ENCODE measurements at regions not wholly inside any gene's neighbourhood (a gene's known extent, or its start where the extent isn't known, plus 50 kb on each side); places are given as distances from the start of the nearest gene placed in this dataset.
"Not testable (repeated sequence)": the region's sequence is repeated elsewhere in the genome, so short reads cannot be mapped to it uniquely, and the experiment has no call there.

- no peak for DNase-seq
- TF ChIP-seq GATA1 (IDR thresholded peaks at IDR 0.05; ENCODE audit: low read depth, low read length) (no peak), POLR2A (IDR thresholded peaks at IDR 0.05; ENCODE audit: low read length) (no peak)
Observed at GRCh38 chr6:6970851-6971250, 136.9 kb upstream of the RREB1 start.

- DNase-seq = peak in 1 of 2 experiments; percentile 14
- TF ChIP-seq GATA1 (IDR thresholded peaks at IDR 0.05; ENCODE audit: low read depth, low read length) (no peak), POLR2A (IDR thresholded peaks at IDR 0.05; ENCODE audit: low read length) (no peak)
Observed at GRCh38 chr6:6971369-6971768, 136.4 kb upstream of the RREB1 start.

GRCh38 chr6:6972456-6972855, 135.3 kb upstream of the RREB1 start:
- TF ChIP-seq POLR2A (IDR thresholded peaks at IDR 0.05; ENCODE audit: low read length) (no peak), GATA1 (IDR thresholded peaks at IDR 0.05; ENCODE audit: low read depth, low read length) (no peak)
- peak in 1 of 2 experiments; percentile 16 for DNase-seq

- DNase-seq = no peak
- TF ChIP-seq POLR2A (IDR thresholded peaks at IDR 0.05; ENCODE audit: low read length) (no peak), GATA1 (IDR thresholded peaks at IDR 0.05; ENCODE audit: low read depth, low read length) (no peak)
Observed at GRCh38 chr6:6973721-6974120, 134.0 kb upstream of the RREB1 start.

- TF ChIP-seq GATA1 (IDR thresholded peaks at IDR 0.05; ENCODE audit: low read depth, low read length) (no peak), POLR2A (IDR thresholded peaks at IDR 0.05; ENCODE audit: low read length) (no peak)
- DNase-seq = peak in 1 of 2 experiments; percentile 9
Observed at GRCh38 chr6:6975459-6976111, 132.2 kb upstream of the RREB1 start.

GRCh38 chr6:6976193-6976592, 131.6 kb upstream of the RREB1 start:
- TF ChIP-seq GATA1 (IDR thresholded peaks at IDR 0.05; ENCODE audit: low read depth, low read length) (no peak), POLR2A (IDR thresholded peaks at IDR 0.05; ENCODE audit: low read length) (no peak)
- no peak for DNase-seq

- no peak for DNase-seq
- TF ChIP-seq GATA1 (IDR thresholded peaks at IDR 0.05; ENCODE audit: low read depth, low read length) = no peak
- no peak for TF ChIP-seq POLR2A (IDR thresholded peaks at IDR 0.05; ENCODE audit: low read length)
Observed at GRCh38 chr6:6978731-6979130, 129.0 kb upstream of the RREB1 start.

- DNase-seq = no peak
- TF ChIP-seq GATA1 (IDR thresholded peaks at IDR 0.05; ENCODE audit: low read depth, low read length) (no peak), POLR2A (IDR thresholded peaks at IDR 0.05; ENCODE audit: low read length) (no peak)
Observed at GRCh38 chr6:6980999-6981597, 126.7 kb upstream of the RREB1 start.

GRCh38 chr6:6981681-6982322, 126.0 kb upstream of the RREB1 start:
- TF ChIP-seq POLR2A (IDR thresholded peaks at IDR 0.05; ENCODE audit: low read length) (no peak), GATA1 (IDR thresholded peaks at IDR 0.05; ENCODE audit: low read depth, low read length) (no peak)
- DNase-seq = no peak

GRCh38 chr6:6982663-6983062, 125.1 kb upstream of the RREB1 start:
- no peak for DNase-seq
- no peak for TF ChIP-seq POLR2A (IDR thresholded peaks at IDR 0.05; ENCODE audit: low read length)
- TF ChIP-seq GATA1 (IDR thresholded peaks at IDR 0.05; ENCODE audit: low read depth, low read length) = no peak

GRCh38 chr6:6984585-6985366, 123.0 kb upstream of the RREB1 start:
- no peak for TF ChIP-seq POLR2A (IDR thresholded peaks at IDR 0.05; ENCODE audit: low read length)
- no peak for TF ChIP-seq GATA1 (IDR thresholded peaks at IDR 0.05; ENCODE audit: low read depth, low read length)
- no peak for DNase-seq

GRCh38 chr6:6986344-6986743, 121.4 kb upstream of the RREB1 start:
- DNase-seq = no peak
- TF ChIP-seq POLR2A (IDR thresholded peaks at IDR 0.05; ENCODE audit: low read length) (no peak), GATA1 (IDR thresholded peaks at IDR 0.05; ENCODE audit: low read depth, low read length) (no peak)

- no peak for TF ChIP-seq GATA1 (IDR thresholded peaks at IDR 0.05; ENCODE audit: low read depth, low read length)
- no peak for TF ChIP-seq POLR2A (IDR thresholded peaks at IDR 0.05; ENCODE audit: low read length)
Observed at GRCh38 chr6:6987749-6988148, 120.0 kb upstream of the RREB1 start.

GRCh38 chr6:6990059-6990458, 117.7 kb upstream of the RREB1 start:
- not testable (repeated sequence) for DNase-seq

More at GRCh38 chr6:6987749-6988148, 120.0 kb upstream of the RREB1 start:
- no peak for DNase-seq
